GM23338 (cell line): ENCODE measurements at regions not wholly inside any gene's neighbourhood (a gene's known extent, or its start where the extent isn't known, plus 50 kb on each side); places are given as distances from the start of the nearest gene placed in this dataset.
A peak's percentile ranks its signal among the peaks of the same experiment; 100 is the strongest.

Experiments used
- ATAC-seq: fragments of 200-7000 bp; cut with Tn5 transposase; 3 replicates; pipeline ENCODE4 v1.9.1; 2020
- DNase-seq: peaks from one replicate; pipeline ENCODE4 v3.0.0-alpha.2; 2015; ENCODE audit warnings: low spot score
- H2AFZ ChIP-seq: fragments of 200-600 bp; sonication (generic); 2 replicates; pipeline ENCODE4 v1.8.0; 2016; ENCODE audit warnings: antibody characterized with exemption, mild to moderate bottlenecking, moderate library complexity
- H3F3A ChIP-seq: fragments of 200-600 bp; sonication (generic); replicated peaks from 2 replicates; pipeline ENCODE4 v1.8.0; 2017; ENCODE audit warnings: antibody characterized with exemption, mixed run types, low read depth
- H3K27ac ChIP-seq: fragments of 200-600 bp; sonication (generic); 2 replicates; pipeline ENCODE4 v1.6.1; 2016; ENCODE audit warnings: low read depth
- H3K27me3 ChIP-seq: fragments of 200-600 bp; sonication (generic); 2 replicates; pipeline ENCODE4 v1.8.0; 2016; ENCODE audit warnings: mild to moderate bottlenecking, mixed run types, moderate library complexity; ENCODE audit not compliant: insufficient read depth
- H3K36me3 ChIP-seq: fragments of 200-600 bp; sonication (generic); 2 replicates; pipeline ENCODE4 v1.8.0; 2016; ENCODE audit warnings: mild to moderate bottlenecking; ENCODE audit not compliant: insufficient read depth
- H3K4me1 ChIP-seq: fragments of 200-600 bp; sonication (generic); 2 replicates; pipeline ENCODE4 v1.8.0; 2016; ENCODE audit warnings: mild to moderate bottlenecking, moderate library complexity; ENCODE audit not compliant: insufficient read depth
- H3K4me2 ChIP-seq: fragments of 200-600 bp; sonication (generic); 2 replicates; pipeline ENCODE4 v1.7.1; 2017; ENCODE audit warnings: mixed run types
- H3K4me3 ChIP-seq: fragments of 200-600 bp; sonication (generic); 2 replicates; pipeline ENCODE4 v1.6.1; 2016; ENCODE audit warnings: mixed run types
- H3K79me2 ChIP-seq: fragments of 200-600 bp; sonication (generic); replicated peaks from 2 replicates; pipeline ENCODE4 v1.8.0; 2017; ENCODE audit warnings: mild to moderate bottlenecking; ENCODE audit not compliant: insufficient read depth
- H3K9me2 ChIP-seq: fragments of 200-600 bp; sonication (generic); 2 replicates; pipeline ENCODE4 v1.8.0; 2017; ENCODE audit not compliant: insufficient read depth
- H4K20me1 ChIP-seq: fragments of 200-600 bp; sonication (generic); replicated peaks from 2 replicates; pipeline ENCODE4 v1.8.0; 2017; ENCODE audit warnings: mild to moderate bottlenecking; ENCODE audit not compliant: insufficient read depth
- H3K27ac Mint-ChIP-seq: 2 replicates; pipeline ENCODE4 v1.8.0; 2020; ENCODE audit warnings: inconsistent platforms, mild to moderate bottlenecking, moderate library complexity, mixed read lengths
- H3K27me3 Mint-ChIP-seq: 3 replicates; pipeline ENCODE4 v1.8.0; 2022; ENCODE audit warnings: low read depth, mild to moderate bottlenecking, moderate library complexity, mixed read lengths, inconsistent platforms; ENCODE audit not compliant: insufficient read depth, poor library complexity
- H3K36me3 Mint-ChIP-seq: 3 replicates; pipeline ENCODE4 v1.8.0; 2021; ENCODE audit warnings: low read depth, mild to moderate bottlenecking, inconsistent platforms, moderate library complexity, mixed read lengths
- H3K4me1 Mint-ChIP-seq: 3 replicates; pipeline ENCODE4 v1.8.0; 2020; ENCODE audit warnings: mild to moderate bottlenecking, inconsistent platforms, mixed read lengths
- H3K4me3 Mint-ChIP-seq: 3 replicates; pipeline ENCODE4 v1.8.0; 2021; ENCODE audit warnings: moderate library complexity, mild to moderate bottlenecking, inconsistent platforms, mixed read lengths
- H3K9me3 Mint-ChIP-seq: 3 replicates; pipeline ENCODE4 v1.8.0; 2020; ENCODE audit warnings: moderate library complexity, mild to moderate bottlenecking, inconsistent platforms, mixed read lengths
- CREB1 ChIP-seq: fragments of 250-450 bp; sonication (Bioruptor Pico); IDR thresholded peaks from 2 replicates; pipeline ENCODE4 v1.5.0; 2020; ENCODE audit warnings: low read depth, mild to moderate bottlenecking, moderate library complexity
- CTCF ChIP-seq, 2 experiments: fragments of 200-600 bp in 1 of 2; sonication (generic) in 1 of 2; conservative IDR thresholded peaks; 2 replicates each; pipeline versions ENCODE4 v1.5.1 to v1.6.1; 2016 to 2017; ENCODE audit warnings: antibody characterized with exemption in 2 of 2, low read depth in 2 of 2, mild to moderate bottlenecking in 2 of 2, moderate library complexity in 1 of 2
- ETS1 ChIP-seq: IDR thresholded peaks from 2 replicates; pipeline ENCODE4 v1.6.1; 2016; ENCODE audit warnings: antibody characterized with exemption
- EZH2 ChIP-seq: fragments of 200-600 bp; sonication (generic); IDR thresholded peaks from one replicate; pipeline ENCODE4 v1.8.0; 2017; ENCODE audit warnings: antibody characterized with exemption, mild to moderate bottlenecking, low read depth; ENCODE audit not compliant: unreplicated experiment
- EZH2phosphoT487 ChIP-seq: fragments of 200-600 bp; sonication (generic); IDR thresholded peaks from one replicate; pipeline ENCODE4 v1.8.1; 2018; ENCODE audit warnings: antibody characterized with exemption; ENCODE audit not compliant: unreplicated experiment
- JUNB ChIP-seq: IDR thresholded peaks from one replicate; pipeline ENCODE4 v1.6.1; 2016; ENCODE audit warnings: antibody characterized with exemption; ENCODE audit not compliant: unreplicated experiment
- NANOG ChIP-seq: IDR thresholded peaks from 2 replicates; pipeline ENCODE4 v1.6.1; 2016; ENCODE audit warnings: antibody characterized with exemption, borderline replicate concordance
- POLR2AphosphoS5 ChIP-seq: IDR thresholded peaks from 2 replicates; pipeline ENCODE4 v1.6.1; 2016; ENCODE audit warnings: antibody characterized with exemption, low read depth
- REST ChIP-seq: IDR thresholded peaks from one replicate; pipeline ENCODE4 v1.6.1; 2018; ENCODE audit warnings: antibody characterized with exemption; ENCODE audit not compliant: unreplicated experiment
- STAT1 ChIP-seq: IDR thresholded peaks from one replicate; pipeline ENCODE4 v1.6.1; 2016; ENCODE audit warnings: antibody characterized with exemption; ENCODE audit not compliant: unreplicated experiment
- ZNF114 ChIP-seq: fragments of 250-450 bp; sonication (Bioruptor Pico); IDR thresholded peaks from 2 replicates; pipeline ENCODE4 v1.5.0; 2020; ENCODE audit warnings: mild to moderate bottlenecking, moderate library complexity
- ZNF331 ChIP-seq: fragments of 250-450 bp; sonication (Bioruptor Pico); IDR thresholded peaks from 2 replicates; pipeline ENCODE4 v1.5.0; 2020; ENCODE audit warnings: low read depth, mild to moderate bottlenecking, moderate library complexity
- ZNF462 ChIP-seq: fragments of 250-450 bp; sonication (Bioruptor Pico); IDR thresholded peaks from 2 replicates; pipeline ENCODE4 v1.5.0; 2020; ENCODE audit warnings: mild to moderate bottlenecking, moderate library complexity

GRCh38 chr9:110099236-110100095, 108.5 kb downstream of the C9orf152 start:
- Histone ChIP-seq H3K4me3 (no peak overlapping the region), H3K79me2 (peaks cover 47% of the 10 kb centered on the region), H3K27ac (no peak overlapping the region), H2AFZ (no peak overlapping the region), H4K20me1 (0 out of 2 replicates have a peak, but pooled peaks cover 4% of the 10 kb centered on the region), H3K27me3 (no peaks in the 10 kb centered on the region), H3K4me2 (0 out of 2 replicates have a peak overlapping the region, but pooled peaks have one; percentile 0), H3F3A (no peaks in the 10 kb centered on the region), H3K36me3 (no peaks in the 10 kb centered on the region), H3K9me2 (no peaks in the 10 kb centered on the region), H3K4me1 (peaks cover 33% of the 10 kb centered on the region)
- no peak overlapping the region for H3K27ac Mint-ChIP-seq
- H3K27me3 Mint-ChIP-seq = peaks cover 4% of the 10 kb centered on the region
- no peaks in the 10 kb centered on the region for H3K9me3 Mint-ChIP-seq
- DNase-seq = no peak
- no peaks in the 10 kb centered on the region for H3K36me3 Mint-ChIP-seq
- H3K4me1 Mint-ChIP-seq = peaks cover 76% of the 10 kb centered on the region
- no peak for TF ChIP-seq ZNF462 (CRISPR knock-in tag)
- TF ChIP-seq ETS1 = no peak
- TF ChIP-seq POLR2AphosphoS5 = no peak
- TF ChIP-seq STAT1 = no peak
- TF ChIP-seq CREB1 (CRISPR knock-in tag) = no peak
- no peak for TF ChIP-seq EZH2phosphoT487
- TF ChIP-seq EZH2 = no peak
- TF ChIP-seq JUNB = no peak
- no peak for TF ChIP-seq ZNF114 (CRISPR knock-in tag)
- no peak for TF ChIP-seq NANOG
- no peak for TF ChIP-seq CTCF (conservative IDR thresholded peaks at IDR 0.05; ENCODE audit: low read depth in 2 of 2)
- TF ChIP-seq ZNF331 (CRISPR knock-in tag) = no peak
- no peak for TF ChIP-seq REST
- no peak overlapping the region for H3K4me3 Mint-ChIP-seq
- ATAC-seq = no peak
